MM.1S (cell line): ENCODE measurements at regions not wholly inside any gene's neighbourhood (a gene's known extent, or its start where the extent isn't known, plus 50 kb on each side); places are given as distances from the start of the nearest gene placed in this dataset.

Source experiments
- DNase-seq: peaks from one replicate; pipeline ENCODE4 v3.0.0-alpha.2; 2015
- H2AFZ ChIP-seq: fragments of 300-600 bp; sonication (generic); 2 replicates; pipeline ENCODE4 v1.6.0; 2016; ENCODE audit warnings: antibody characterized with exemption, low read length
- H3F3A ChIP-seq: fragments of 300-600 bp; sonication (generic); 2 replicates; pipeline ENCODE4 v1.6.1; 2016; ENCODE audit warnings: mild to moderate bottlenecking, antibody characterized with exemption, low read length, moderate library complexity, mixed read lengths; ENCODE audit not compliant: insufficient read depth
- H3K27ac ChIP-seq: fragments of 300-600 bp; sonication (generic); 2 replicates; pipeline ENCODE4 v1.5.1; 2016; ENCODE audit warnings: mild to moderate bottlenecking, low read length
- H3K27me3 ChIP-seq: fragments of 300-600 bp; sonication (generic); replicated peaks from 2 replicates; pipeline ENCODE4 v1.6.0; 2016; ENCODE audit warnings: low read length; ENCODE audit not compliant: insufficient read depth
- H3K36me3 ChIP-seq: fragments of 300-600 bp; sonication (generic); replicated peaks from 2 replicates; pipeline ENCODE4 v1.6.1; 2016; ENCODE audit warnings: mild to moderate bottlenecking, low read length, mixed read lengths; ENCODE audit not compliant: insufficient read depth
- H3K4me1 ChIP-seq: fragments of 300-600 bp; sonication (generic); 2 replicates; pipeline ENCODE4 v1.6.1; 2016; ENCODE audit warnings: low read length, mixed read lengths
- H3K4me2 ChIP-seq: fragments of 300-600 bp; sonication (generic); 2 replicates; pipeline ENCODE4 v1.6.0; 2016; ENCODE audit warnings: low read depth, low read length
- H3K4me3 ChIP-seq: fragments of 300-600 bp; sonication (generic); 2 replicates; pipeline ENCODE4 v1.5.1; 2016; ENCODE audit warnings: low read length, mixed read lengths
- H3K79me2 ChIP-seq: fragments of 300-600 bp; sonication (generic); 2 replicates; pipeline ENCODE4 v1.6.1; 2016; ENCODE audit warnings: mixed run types, low read length, mixed read lengths
- H3K9ac ChIP-seq: fragments of 300-600 bp; sonication (generic); 2 replicates; pipeline ENCODE4 v1.6.1; 2016; ENCODE audit warnings: low read length, mixed read lengths
- H3K9me2 ChIP-seq: fragments of 300-600 bp; sonication (generic); replicated peaks from 2 replicates; pipeline ENCODE4 v1.6.1; 2016; ENCODE audit warnings: mild to moderate bottlenecking, low read length, mixed read lengths; ENCODE audit not compliant: insufficient read depth
- H3K9me3 ChIP-seq: fragments of 300-600 bp; sonication (generic); replicated peaks from 2 replicates; pipeline ENCODE4 v1.6.1; 2016; ENCODE audit warnings: mild to moderate bottlenecking, low read length, mixed read lengths; ENCODE audit not compliant: insufficient read depth
- H4K20me1 ChIP-seq: fragments of 300-600 bp; sonication (generic); 2 replicates; pipeline ENCODE4 v1.6.1; 2016; ENCODE audit warnings: mild to moderate bottlenecking, low read length, moderate library complexity, mixed read lengths; ENCODE audit not compliant: insufficient read depth
- CTCF ChIP-seq: fragments of 300-600 bp; sonication (generic); IDR thresholded peaks from 2 replicates; pipeline ENCODE4 v1.5.1; 2016; ENCODE audit warnings: antibody characterized with exemption, low read length, mixed read lengths
- EZH2 ChIP-seq: fragments of 300-600 bp; sonication (generic); optimal IDR thresholded peaks from 2 replicates; pipeline ENCODE3; 2017; ENCODE audit warnings: low read depth, mild to moderate bottlenecking, antibody characterized with exemption, low read length, mixed read lengths
- EZH2phosphoT487 ChIP-seq: fragments of 300-600 bp; sonication (generic); IDR thresholded peaks from 2 replicates; pipeline ENCODE4 v1.6.1; 2018; ENCODE audit warnings: antibody characterized with exemption, low read length

- Histone ChIP-seq H2AFZ (no peak overlapping the region), H3K27ac (no peak overlapping the region), H3K79me2 (no peaks in the 10 kb centered on the region), H3K4me3 (no peak overlapping the region), H3K4me1 (no peaks in the 10 kb centered on the region), H3K9ac (no peak overlapping the region), H3K4me2 (no peak overlapping the region), H3K27me3 (no peaks in the 10 kb centered on the region), H3K36me3 (no peaks in the 10 kb centered on the region), H4K20me1 (no peaks in the 10 kb centered on the region), H3K9me3 (no peaks in the 10 kb centered on the region), H3F3A (no peaks in the 10 kb centered on the region), H3K9me2 (no peaks in the 10 kb centered on the region)
- DNase-seq, result no peak
- TF ChIP-seq CTCF (no peak), EZH2phosphoT487 (no peak), EZH2 (no peak)
These were observed 481.4 kb downstream of the UQCRFS1 start for GRCh38 chr19:28731577-28731976.

- Histone ChIP-seq H3K4me3 (no peak overlapping the region), H2AFZ (no peak overlapping the region), H4K20me1 (no peaks in the 10 kb centered on the region), H3K27me3 (no peaks in the 10 kb centered on the region), H3K4me1 (no peaks in the 10 kb centered on the region), H3F3A (no peaks in the 10 kb centered on the region), H3K79me2 (no peaks in the 10 kb centered on the region), H3K9me3 (no peaks in the 10 kb centered on the region), H3K9me2 (no peaks in the 10 kb centered on the region), H3K27ac (no peak overlapping the region), H3K4me2 (no peak overlapping the region), H3K9ac (no peak overlapping the region), H3K36me3 (no peaks in the 10 kb centered on the region)
- DNase-seq, result no peak
- no peak for TF ChIP-seq CTCF
- no peak for TF ChIP-seq EZH2phosphoT487
- no peak for TF ChIP-seq EZH2
These were observed 482.0 kb downstream of the UQCRFS1 start for GRCh38 chr19:28730791-28731512.

GRCh38 chr19:28727480-28728159 lies 485.3 kb downstream of the UQCRFS1 start:
- no peak overlapping the region for H3K27ac ChIP-seq
- H3K9ac ChIP-seq, result no peak overlapping the region
- no peak overlapping the region for H3K4me3 ChIP-seq
- H3K4me2 ChIP-seq, result no peak overlapping the region
- H3K27me3 ChIP-seq, result no peaks in the 10 kb centered on the region
- no peaks in the 10 kb centered on the region for H4K20me1 ChIP-seq
- TF ChIP-seq EZH2phosphoT487 (no peak), CTCF (no peak), EZH2 (no peak)
- no peaks in the 10 kb centered on the region for H3K9me3 ChIP-seq
- no peaks in the 10 kb centered on the region for H3K79me2 ChIP-seq
- no peak for DNase-seq
- H2AFZ ChIP-seq, result no peak overlapping the region
- no peaks in the 10 kb centered on the region for H3K4me1 ChIP-seq
- no peaks in the 10 kb centered on the region for H3K36me3 ChIP-seq
- H3F3A ChIP-seq, result no peaks in the 10 kb centered on the region
- no peaks in the 10 kb centered on the region for H3K9me2 ChIP-seq
